ENCODE measurements at regions not wholly inside any gene's neighbourhood (a gene's known extent, or its start where the extent isn't known, plus 50 kb on each side); places are given as distances from the start of the nearest gene placed in this dataset.
A peak's percentile ranks its signal among the peaks of the same experiment; 100 is the strongest.
"Not testable (repeated sequence)": the region's sequence is repeated elsewhere in the genome, so short reads cannot be mapped to it uniquely, and the experiment has no call there.

GRCh38 chr10:47711428-47711827 lies 52.0 kb downstream of the SYT15B start:
- DNase-seq (ENCODE audit: extremely low read depth, low read depth): not testable (repeated sequence)

GRCh38 chr10:47710443-47710842 lies 52.9 kb downstream of the SYT15B start:
- not testable (repeated sequence) for H3K4me3 ChIP-seq (replicated peaks; ENCODE audit: low read depth, low read length); DNase-seq (ENCODE audit: extremely low read depth, low read depth)

More at GRCh38 chr10:47711428-47711827, 52.0 kb downstream of the SYT15B start:
- not testable (repeated sequence) for H3K4me3 ChIP-seq (replicated peaks; ENCODE audit: low read depth, low read length)

- DNase-seq (ENCODE audit: extremely low read depth, low read depth): not testable (repeated sequence)
- H3K4me3 ChIP-seq (replicated peaks; ENCODE audit: low read depth, low read length): peak overlapping the region; percentile 28; the same call in 1 of the 2 replicates
Observed at GRCh38 chr10:47705698-47706414, 57.5 kb downstream of the SYT15B start.

- not testable (repeated sequence) for H3K4me3 ChIP-seq (replicated peaks; ENCODE audit: low read depth, low read length); DNase-seq (ENCODE audit: extremely low read depth, low read depth)
Observed at GRCh38 chr10:47701285-47701684, 62.1 kb downstream of the SYT15B start.

- not testable (repeated sequence) for H3K4me3 ChIP-seq (replicated peaks; ENCODE audit: low read depth, low read length); DNase-seq (ENCODE audit: extremely low read depth, low read depth)
Observed at GRCh38 chr10:47699854-47700253, 63.5 kb downstream of the SYT15B start.

GRCh38 chr10:47696170-47696569 lies 67.2 kb downstream of the SYT15B start:
- not testable (repeated sequence) for H3K4me3 ChIP-seq (replicated peaks; ENCODE audit: low read depth, low read length); DNase-seq (ENCODE audit: extremely low read depth, low read depth)

- H3K4me3 ChIP-seq (replicated peaks; ENCODE audit: low read depth, low read length); DNase-seq (ENCODE audit: extremely low read depth, low read depth): not testable (repeated sequence)
Observed at GRCh38 chr10:47695149-47695548, 68.2 kb downstream of the SYT15B start.

GRCh38 chr10:47690304-47690703 lies 73.1 kb downstream of the SYT15B start:
- DNase-seq (ENCODE audit: extremely low read depth, low read depth); H3K4me3 ChIP-seq (replicated peaks; ENCODE audit: low read depth, low read length): not testable (repeated sequence)

- DNase-seq (ENCODE audit: extremely low read depth, low read depth); H3K4me3 ChIP-seq (replicated peaks; ENCODE audit: low read depth, low read length): not testable (repeated sequence)
Observed at GRCh38 chr10:47683826-47684475, 79.4 kb downstream of the SYT15B start.

- DNase-seq (ENCODE audit: extremely low read depth, low read depth); H3K4me3 ChIP-seq (replicated peaks; ENCODE audit: low read depth, low read length): not testable (repeated sequence)
Observed at GRCh38 chr10:47681638-47681990, 81.8 kb downstream of the SYT15B start.

- DNase-seq (ENCODE audit: extremely low read depth, low read depth); H3K4me3 ChIP-seq (replicated peaks; ENCODE audit: low read depth, low read length): not testable (repeated sequence)
Observed at GRCh38 chr10:47680848-47681637, 82.3 kb downstream of the SYT15B start.

GRCh38 chr10:47676102-47676501 lies 87.3 kb downstream of the SYT15B start:
- DNase-seq (ENCODE audit: extremely low read depth, low read depth); H3K4me3 ChIP-seq (replicated peaks; ENCODE audit: low read depth, low read length): not testable (repeated sequence)

GRCh38 chr10:47675577-47675976 lies 87.8 kb downstream of the SYT15B start:
- DNase-seq (ENCODE audit: extremely low read depth, low read depth); H3K4me3 ChIP-seq (replicated peaks; ENCODE audit: low read depth, low read length): not testable (repeated sequence)

- DNase-seq (ENCODE audit: extremely low read depth, low read depth); H3K4me3 ChIP-seq (replicated peaks; ENCODE audit: low read depth, low read length): not testable (repeated sequence)
Observed at GRCh38 chr10:47673128-47673527, 90.3 kb downstream of the SYT15B start.

- not testable (repeated sequence) for DNase-seq (ENCODE audit: extremely low read depth, low read depth); H3K4me3 ChIP-seq (replicated peaks; ENCODE audit: low read depth, low read length)
Observed at GRCh38 chr10:47670857-47671256, 92.5 kb downstream of the SYT15B start.

GRCh38 chr10:47661955-47662577 lies 101.3 kb downstream of the SYT15B start:
- not testable (repeated sequence) for DNase-seq (ENCODE audit: extremely low read depth, low read depth); H3K4me3 ChIP-seq (replicated peaks; ENCODE audit: low read depth, low read length)

- not testable (repeated sequence) for H3K4me3 ChIP-seq (replicated peaks; ENCODE audit: low read depth, low read length); DNase-seq (ENCODE audit: extremely low read depth, low read depth)
Observed at GRCh38 chr10:47656732-47657131, 106.7 kb downstream of the SYT15B start.

GRCh38 chr10:47654161-47654560 lies 109.2 kb downstream of the SYT15B start:
- H3K4me3 ChIP-seq (replicated peaks; ENCODE audit: low read depth, low read length): not testable (repeated sequence)

More at GRCh38 chr10:47654161-47654560, 109.2 kb downstream of the SYT15B start:
- DNase-seq (ENCODE audit: extremely low read depth, low read depth): not testable (repeated sequence)

Measured in HFF-Myc (cell line).